ENCODE measurements at regions not wholly inside any gene's neighbourhood (a gene's known extent, or its start where the extent isn't known, plus 50 kb on each side); places are given as distances from the start of the nearest gene placed in this dataset.

GRCh38 chr11:111443032-111443431, 64.0 kb upstream of the POU2AF1 start:
- Histone ChIP-seq H3K36me3 (replicated peaks in 1 of 2; ENCODE audit: control extremely low read depth in 1 of 2, control insufficient read depth in 1 of 2, extremely low read depth in 1 of 2, insufficient read depth in 2 of 2, low read length in 1 of 2) (no peaks in the 10 kb centered on the region), H4K20me1 (ENCODE audit: control insufficient read depth, insufficient read depth, low read length, poor library complexity, severe bottlenecking) (no peaks in the 10 kb centered on the region), H3K27ac (ENCODE audit: low read length in 2 of 2) (no peak overlapping the region), H2AFZ (ENCODE audit: insufficient read depth, low read depth, low read length, poor library complexity, severe bottlenecking) (no peak overlapping the region), H3K79me2 (ENCODE audit: control insufficient read depth, insufficient read depth, low read length) (no peaks in the 10 kb centered on the region), H3K27me3 (replicated peaks in 1 of 4; ENCODE audit: control extremely low read depth in 1 of 4, control insufficient read depth in 3 of 4, insufficient read depth in 4 of 4, low read length in 3 of 4) (peaks cover 0 to 3% (median 0%) of the 10 kb centered on the region in 4 experiments), H3K9ac (ENCODE audit: low read length) (no peak overlapping the region), H3K4me3 (ENCODE audit: control extremely low read depth in 1 of 5, extremely low read depth in 1 of 5, insufficient read depth in 1 of 5, low read depth in 2 of 5, low read length in 4 of 5) (no peak overlapping the region), H3K4me1 (ENCODE audit: control insufficient read depth in 2 of 2, insufficient read depth in 2 of 2, low read length in 2 of 2) (peaks cover 22 to 30% of the 10 kb centered on the region in 2 donors), H3K4me2 (replicated peaks; ENCODE audit: low read depth, low read length, poor library complexity, severe bottlenecking) (no peak overlapping the region), H3K9me3 (ENCODE audit: control extremely low read depth in 1 of 3, control insufficient read depth in 2 of 3, insufficient read depth in 1 of 3, low read length in 2 of 3) (no peaks in the 10 kb centered on the region)
- no peak for DNase-seq
- TF ChIP-seq CTCF (IDR thresholded peaks at IDR 0.05) (no peak), EZH2 (IDR thresholded peaks at IDR 0.05; ENCODE audit: borderline replicate concordance, insufficient read depth, low read depth, low read length, poor library complexity, severe bottlenecking) (no peak)
- H3K4me1 Mint-ChIP-seq: peaks cover 41% of the 10 kb centered on the region
- CTCF ChIA-PET: interaction anchor here (0.9 to 5.5 kb wide), 2 partner anchors 15 to 25 kb away, joined by 4 to 112 read pairs; no protein-coding TSS in a partner anchor
- WGBS (ENCODE audit: insufficient coverage): 100% methylated on average over 2 of the region's 2 CpGs
- POLR2A ChIA-PET: no interaction called here
- H3K27ac Mint-ChIP-seq: no peak overlapping the region
- no peak for ATAC-seq (ENCODE audit: low read depth)
- no peaks in the 10 kb centered on the region for H3K9me3 Mint-ChIP-seq (ENCODE audit: insufficient read depth)
- intact Hi-C loops (cut with micrococcal nuclease): no loop called here
- H3K27me3 Mint-ChIP-seq: no peaks in the 10 kb centered on the region
- no peak overlapping the region for H3K4me3 Mint-ChIP-seq

GRCh38 chr11:111441443-111441842, 62.4 kb upstream of the POU2AF1 start:
- H3K27ac ChIP-seq (ENCODE audit: low read length in 2 of 2): no peak overlapping the region
- H3K9me3 ChIP-seq (ENCODE audit: control extremely low read depth in 1 of 3, control insufficient read depth in 2 of 3, insufficient read depth in 1 of 3, low read length in 2 of 3): peaks cover 0 to 2% (median 0%) of the 10 kb centered on the region in 3 donors
- 78% methylated on average over 3 of the region's 8 CpGs for WGBS (ENCODE audit: insufficient coverage)
- ATAC-seq (ENCODE audit: low read depth) (no peak), DNase-seq (no peak)
- no peak overlapping the region for H3K4me3 ChIP-seq (ENCODE audit: control extremely low read depth in 1 of 5, extremely low read depth in 1 of 5, insufficient read depth in 1 of 5, low read depth in 2 of 5, low read length in 4 of 5)
- no peaks in the 10 kb centered on the region for H3K79me2 ChIP-seq (ENCODE audit: control insufficient read depth, insufficient read depth, low read length)
- no peak overlapping the region for H3K9ac ChIP-seq (ENCODE audit: low read length)
- intact Hi-C loops (cut with micrococcal nuclease): no loop called here
- H3K4me1 ChIP-seq (ENCODE audit: control insufficient read depth in 2 of 2, insufficient read depth in 2 of 2, low read length in 2 of 2): peaks cover 23 to 36% of the 10 kb centered on the region in 2 donors
- Mint-ChIP-seq H3K4me1 (peaks cover 47% of the 10 kb centered on the region), H3K4me3 (no peak overlapping the region), H3K27me3 (no peaks in the 10 kb centered on the region), H3K9me3 (ENCODE audit: insufficient read depth) (no peaks in the 10 kb centered on the region), H3K27ac (no peak overlapping the region)
- CTCF ChIA-PET: interaction anchor here (1.2 to 4.4 kb wide), 3 partner anchors 12 to 992 kb away, joined by 3 to 43 read pairs (median 11); no protein-coding TSS in a partner anchor
- POLR2A ChIA-PET: no interaction called here
- TF ChIP-seq EZH2 (IDR thresholded peaks at IDR 0.05; ENCODE audit: borderline replicate concordance, insufficient read depth, low read depth, low read length, poor library complexity, severe bottlenecking) (no peak), CTCF (IDR thresholded peaks at IDR 0.05) (no peak)
- no peak overlapping the region for H3K4me2 ChIP-seq (replicated peaks; ENCODE audit: low read depth, low read length, poor library complexity, severe bottlenecking)
- no peak overlapping the region for H2AFZ ChIP-seq (ENCODE audit: insufficient read depth, low read depth, low read length, poor library complexity, severe bottlenecking)
- H3K36me3 ChIP-seq (replicated peaks in 1 of 2; ENCODE audit: control extremely low read depth in 1 of 2, control insufficient read depth in 1 of 2, extremely low read depth in 1 of 2, insufficient read depth in 2 of 2, low read length in 1 of 2): no peaks in the 10 kb centered on the region
- peaks cover 0 to 3% (median 0%) of the 10 kb centered on the region in 4 experiments for H3K27me3 ChIP-seq (replicated peaks in 1 of 4; ENCODE audit: control extremely low read depth in 1 of 4, control insufficient read depth in 3 of 4, insufficient read depth in 4 of 4, low read length in 3 of 4)
- H4K20me1 ChIP-seq (ENCODE audit: control insufficient read depth, insufficient read depth, low read length, poor library complexity, severe bottlenecking): no peaks in the 10 kb centered on the region
